NCI-H1105 (cell line): ENCODE measurements at regions not wholly inside any gene's neighbourhood (a gene's known extent, or its start where the extent isn't known, plus 50 kb on each side); places are given as distances from the start of the nearest gene placed in this dataset.

Source experiments
- DNase-seq: peaks from one replicate; lab custom pipeline; 2025; lab: John Stamatoyannopoulos, UW

DNA sequence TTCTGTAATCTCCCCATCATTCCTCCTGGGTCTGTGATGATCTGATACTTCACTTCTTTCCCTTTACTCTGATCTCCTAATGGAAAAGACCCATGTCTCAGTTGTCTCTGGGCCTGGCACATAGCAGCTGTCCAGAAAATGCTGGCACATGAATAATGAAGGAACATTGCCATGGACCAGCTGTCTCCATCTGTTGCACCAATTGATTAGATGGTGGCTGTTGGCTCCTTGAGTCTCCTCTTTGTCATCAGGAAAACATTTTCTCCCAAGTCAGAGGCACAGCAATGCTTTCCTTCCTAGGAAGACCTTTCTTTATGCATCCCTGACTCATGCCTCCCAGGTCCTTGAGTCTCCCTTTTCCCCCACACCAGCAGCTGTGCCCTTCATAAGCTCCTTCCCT lies 286.2 kb upstream of the CXCR4 start:
- no peak for DNase-seq

- no peak for DNase-seq
Measured at GRCh38 chr2:136402281-136402680, 284.3 kb upstream of the CXCR4 start.

GRCh38 chr2:136399667-136400289 lies 281.8 kb upstream of the CXCR4 start:
- DNase-seq: no peak

- DNase-seq: no peak
Measured at GRCh38 chr2:136395582-136395981, 277.6 kb upstream of the CXCR4 start.

GRCh38 chr2:136394136-136395060 lies 276.4 kb upstream of the CXCR4 start:
- DNase-seq: peak; percentile 4

DNA sequence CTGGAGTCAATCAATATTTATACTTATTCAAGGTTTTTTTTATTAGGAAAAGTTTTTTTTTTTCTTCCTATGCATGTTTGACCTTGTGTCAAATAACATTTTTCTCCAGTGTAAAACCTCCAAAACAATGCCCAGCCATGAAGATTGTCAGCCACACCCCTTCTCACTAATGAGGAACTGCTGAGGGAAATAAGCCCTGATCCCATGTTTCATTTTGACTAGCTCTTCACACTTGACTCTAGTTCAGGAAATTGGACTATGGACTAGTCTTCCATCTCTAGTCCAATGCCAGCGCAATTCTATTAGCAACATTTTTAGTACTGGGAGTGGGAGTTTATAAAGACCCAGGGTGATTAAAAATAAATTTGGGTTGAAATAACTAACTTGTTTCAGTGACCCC lies 275.6 kb upstream of the CXCR4 start:
- DNase-seq: no peak

DNA sequence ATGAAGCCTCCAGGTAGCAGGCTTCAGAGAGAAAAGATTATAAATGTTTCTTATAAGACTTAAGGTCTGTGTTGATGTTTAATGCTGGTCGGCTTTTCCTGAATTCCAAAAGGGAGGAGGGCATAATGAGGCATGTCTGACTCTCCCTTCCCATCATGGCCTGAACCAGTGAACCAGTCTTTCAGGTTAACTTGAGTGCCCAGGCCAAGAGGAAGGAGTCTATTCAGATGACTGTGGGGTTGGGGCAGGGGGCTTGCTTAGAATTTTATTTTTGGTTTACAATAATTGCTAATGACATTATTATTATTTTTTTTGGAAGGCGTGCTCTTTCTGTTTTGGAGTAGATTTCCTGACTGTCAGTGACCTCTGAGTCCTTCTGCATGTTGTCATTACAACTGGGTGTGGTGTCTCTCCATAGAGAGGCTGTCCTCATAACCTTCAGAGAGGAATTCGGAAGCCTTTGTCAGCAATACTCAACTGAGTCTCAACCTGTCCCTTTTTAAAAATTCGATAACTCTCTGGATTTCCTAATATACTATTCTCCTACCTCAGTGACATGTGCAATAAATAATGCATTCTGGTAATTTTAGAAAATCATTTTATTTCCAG lies 275.1 kb upstream of the CXCR4 start:
- DNase-seq: no peak

DNA sequence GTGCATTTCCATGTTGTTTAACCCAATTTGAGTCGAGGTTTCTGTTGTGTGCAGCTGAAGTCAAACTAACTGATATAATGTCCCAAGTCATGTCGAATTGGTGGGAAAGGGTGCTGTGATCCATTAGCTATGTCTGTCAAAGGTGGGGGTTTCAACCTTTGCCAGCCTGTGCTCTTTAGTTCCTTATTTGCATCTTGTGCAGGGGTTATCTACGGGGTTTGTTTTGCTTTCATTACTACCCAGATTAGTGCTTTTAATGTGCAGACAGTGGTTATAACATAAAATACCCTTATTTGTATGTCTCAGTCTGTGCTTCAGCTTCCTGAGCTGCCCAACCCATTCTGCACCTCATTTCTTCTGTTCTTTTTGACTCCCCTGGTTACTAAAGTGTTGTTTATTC lies 271.9 kb upstream of the CXCR4 start:
- no peak for DNase-seq

- no peak for DNase-seq
Measured at GRCh38 chr2:136386046-136386445, 268.1 kb upstream of the CXCR4 start.

- DNase-seq: peak; percentile 42
Measured at GRCh38 chr2:136384531-136385303, 266.8 kb upstream of the CXCR4 start.

DNA sequence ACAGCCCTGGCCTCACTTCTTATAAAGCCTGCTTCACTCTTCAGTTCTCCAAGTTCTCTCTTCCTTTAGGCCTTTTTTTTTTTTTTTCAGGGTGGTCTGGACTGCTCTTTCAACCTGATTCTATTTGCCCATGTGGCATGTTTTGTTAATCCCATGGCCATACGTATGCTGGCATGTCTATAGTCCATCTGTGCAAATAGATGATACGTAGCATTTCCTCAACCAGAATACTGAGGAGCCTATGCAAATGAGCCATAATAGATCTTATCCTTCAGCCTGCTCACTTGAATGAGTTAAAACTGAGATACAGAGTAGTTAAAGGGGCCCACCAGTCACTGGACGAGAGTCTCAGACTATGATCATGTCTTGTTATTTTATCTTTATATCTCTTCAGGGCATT lies 265.2 kb upstream of the CXCR4 start:
- no peak for DNase-seq

- DNase-seq: no peak
Measured at GRCh38 chr2:136381722-136382633, 264.0 kb upstream of the CXCR4 start.

DNA sequence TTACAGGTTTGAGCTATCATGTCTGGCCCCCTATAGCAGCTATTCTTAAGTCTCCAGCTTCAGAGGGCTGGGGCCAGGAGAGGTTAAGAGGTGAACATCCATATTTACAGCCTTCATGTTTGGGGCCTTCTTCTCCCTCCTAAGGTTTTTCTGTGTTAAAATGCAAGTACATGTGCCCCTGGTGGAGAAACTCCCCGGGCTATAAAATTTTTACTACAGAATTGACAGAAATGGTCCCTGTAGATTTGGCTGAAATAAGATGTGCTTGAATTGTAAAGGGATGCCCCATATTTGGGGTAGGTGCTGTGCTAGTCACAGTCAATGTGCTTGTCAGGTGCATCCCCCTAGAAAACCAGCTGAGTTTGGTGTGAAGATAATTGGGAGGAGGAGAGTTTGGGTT lies 263.3 kb upstream of the CXCR4 start:
- DNase-seq: no peak

- peak; percentile 61 for DNase-seq
Measured at GRCh38 chr2:136378712-136379595, 261.0 kb upstream of the CXCR4 start.

- DNase-seq: no peak
Measured at GRCh38 chr2:136377423-136378382, 259.8 kb upstream of the CXCR4 start.

- DNase-seq: no peak
Measured at GRCh38 chr2:136376798-136377211, 258.9 kb upstream of the CXCR4 start.

DNA sequence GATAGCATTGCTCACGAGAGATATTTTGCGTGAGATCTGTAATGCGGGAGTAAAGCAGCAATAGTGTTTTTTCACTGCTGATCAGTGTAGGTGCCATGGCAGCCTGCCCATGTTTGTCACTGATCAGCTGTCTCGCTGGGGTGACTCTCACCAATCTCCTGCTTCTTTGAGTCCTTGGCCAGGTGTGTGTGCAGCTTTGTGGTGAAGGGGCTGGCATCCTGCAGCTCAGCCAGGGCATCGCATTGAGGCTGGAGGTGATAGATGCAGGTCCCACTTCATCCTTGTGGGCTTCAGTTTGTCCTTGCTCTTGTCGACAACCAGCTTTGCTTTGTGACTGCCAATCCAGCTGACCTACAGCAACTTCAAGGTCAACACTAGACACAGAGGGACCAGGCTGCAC lies 258.3 kb upstream of the CXCR4 start:
- DNase-seq: no peak

DNA sequence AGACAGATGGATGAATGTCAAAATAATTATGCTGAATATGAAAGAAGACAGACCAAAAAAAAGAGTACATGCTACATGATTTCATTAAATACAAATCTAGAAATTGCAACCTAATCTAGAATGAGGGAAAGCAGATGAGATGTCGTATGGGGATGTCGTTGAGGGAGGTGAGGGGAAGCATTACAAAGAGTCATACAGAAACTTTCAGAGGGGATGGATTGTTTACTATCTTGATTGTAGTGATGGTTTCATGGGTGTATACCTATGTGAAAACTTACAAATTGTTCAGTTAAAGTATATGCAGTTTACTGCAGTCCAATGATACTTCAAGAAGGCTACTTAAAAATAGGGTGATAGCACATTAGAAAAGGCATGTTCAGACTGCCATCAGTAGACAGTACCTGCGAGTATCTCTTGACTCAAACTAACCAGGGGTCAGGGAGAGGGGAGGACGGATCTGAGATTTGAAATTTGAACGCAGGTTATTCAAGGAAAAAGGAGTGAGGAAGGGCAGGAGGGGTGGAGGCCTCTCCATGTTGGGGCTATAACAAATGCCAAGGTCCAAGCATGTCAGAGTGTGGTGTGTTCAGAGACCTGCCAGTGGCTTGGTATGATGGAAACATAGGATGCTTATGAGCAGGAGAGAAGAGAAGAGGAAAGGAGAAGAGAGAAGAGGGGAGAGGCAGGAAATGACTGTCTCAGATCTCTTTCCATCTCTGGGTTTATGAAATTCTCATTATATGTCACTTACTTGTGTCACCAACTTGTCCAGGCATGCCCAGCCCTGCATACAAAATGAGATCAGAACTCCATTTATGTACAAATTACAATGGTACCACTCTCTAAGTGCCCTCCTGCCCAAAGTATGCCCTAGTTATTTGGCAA lies 257.3 kb upstream of the CXCR4 start:
- DNase-seq: peak; percentile 14
